Retina (tissue), 1 donor: ENCODE measurements at regions not wholly inside any gene's neighbourhood (a gene's known extent, or its start where the extent isn't known, plus 50 kb on each side); places are given as distances from the start of the nearest gene placed in this dataset.
A peak's percentile ranks its signal among the peaks of the same experiment; 100 is the strongest.

ENCODE experiments used
- DNase-seq: peaks from one replicate; pipeline ENCODE4 v3.0.0-alpha.2; 2016

- no peak for DNase-seq
These were observed 748.2 kb upstream of the ADAMTS5 start for GRCh38 chr21:27715131-27715530.

- DNase-seq, result no peak
These were observed 746.5 kb upstream of the ADAMTS5 start for GRCh38 chr21:27713154-27714109.

- DNase-seq, result no peak
These were observed 737.8 kb upstream of the ADAMTS5 start for GRCh38 chr21:27704567-27705166.

DNA sequence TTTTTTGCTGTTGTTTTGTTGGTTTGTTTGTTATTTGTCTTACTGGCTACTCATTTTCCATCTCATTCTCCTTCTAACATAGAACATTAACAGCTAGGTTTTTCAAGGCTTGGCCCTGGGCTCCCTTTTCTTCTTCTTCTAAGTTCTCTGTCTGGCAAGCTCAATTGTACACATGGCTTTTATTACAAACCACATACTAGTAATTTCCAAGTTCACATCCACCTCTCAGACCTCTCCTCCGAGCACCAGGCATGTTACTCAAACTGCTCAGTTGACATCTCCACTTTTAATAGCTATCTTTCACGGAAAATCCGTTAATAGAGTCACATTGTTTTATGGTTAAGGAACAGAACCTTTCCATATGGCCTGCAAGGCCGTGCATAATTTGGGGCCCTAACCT, 736.9 kb upstream of the ADAMTS5 start:
- DNase-seq, result no peak

GRCh38 chr21:27700974-27701614, 734.2 kb upstream of the ADAMTS5 start:
- DNase-seq, result peak; percentile 86

DNA sequence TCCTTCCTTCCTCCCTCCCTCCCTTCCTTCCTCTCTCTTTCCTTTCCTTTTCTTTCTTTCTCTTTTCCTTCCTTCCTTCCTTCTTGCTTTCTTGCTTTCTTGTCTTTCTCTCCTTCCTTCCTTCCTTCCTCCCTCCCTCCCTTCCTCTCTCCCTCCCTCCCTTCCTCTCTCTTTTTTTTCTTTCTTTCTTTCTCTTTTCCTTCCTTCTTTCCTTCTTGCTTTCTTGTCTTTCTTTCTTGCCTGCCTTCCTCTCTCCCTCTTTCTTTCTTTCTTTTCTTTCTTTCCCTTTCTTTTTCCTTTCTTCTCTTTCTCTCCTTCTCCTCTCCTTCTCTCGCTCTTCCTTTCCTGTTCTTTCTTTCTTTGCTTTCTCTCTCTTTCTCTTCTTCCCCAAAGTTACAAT, 728.4 kb upstream of the ADAMTS5 start:
- no peak for DNase-seq

DNA sequence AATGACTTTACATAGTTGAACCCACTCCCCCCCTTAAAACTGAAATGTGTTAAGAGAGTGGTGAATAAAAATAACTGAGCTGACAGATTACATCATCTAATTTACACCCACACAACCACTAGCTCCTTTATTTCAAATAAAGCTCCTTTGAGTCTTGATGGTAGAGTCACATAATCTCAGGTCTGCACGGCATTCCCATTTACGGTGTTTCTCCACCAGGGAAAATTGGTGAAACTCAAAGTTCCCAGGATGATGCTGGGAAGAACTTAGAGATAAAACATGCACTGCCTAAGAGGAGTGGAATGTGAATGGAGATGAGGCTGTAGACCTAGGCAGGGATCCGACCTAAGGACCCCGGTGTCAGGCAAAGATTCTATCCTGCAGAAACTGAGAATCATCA, 727.8 kb upstream of the ADAMTS5 start:
- no peak for DNase-seq

GRCh38 chr21:27693376-27693775, 726.5 kb upstream of the ADAMTS5 start:
- no peak for DNase-seq

- no peak for DNase-seq
These were observed 724.6 kb upstream of the ADAMTS5 start for GRCh38 chr21:27691516-27691915.

DNA sequence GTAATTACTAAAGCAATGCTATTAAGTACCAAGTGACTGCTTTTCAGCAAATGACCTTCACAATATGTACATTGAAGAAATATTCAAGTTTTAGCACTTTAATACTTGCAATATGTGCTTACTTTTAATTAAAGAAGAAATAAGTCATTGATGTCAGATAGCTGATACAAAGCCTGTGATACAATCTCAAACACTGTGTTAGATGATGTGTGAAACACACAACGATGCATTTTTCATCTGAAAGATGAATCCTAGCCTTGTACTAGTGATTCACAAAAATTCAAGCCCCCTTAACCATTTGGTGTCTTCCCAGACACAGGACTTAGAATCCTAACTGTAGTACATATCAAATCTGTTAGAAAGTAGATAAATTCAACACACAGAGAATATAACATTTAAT, 724.1 kb upstream of the ADAMTS5 start:
- DNase-seq, result no peak

DNA sequence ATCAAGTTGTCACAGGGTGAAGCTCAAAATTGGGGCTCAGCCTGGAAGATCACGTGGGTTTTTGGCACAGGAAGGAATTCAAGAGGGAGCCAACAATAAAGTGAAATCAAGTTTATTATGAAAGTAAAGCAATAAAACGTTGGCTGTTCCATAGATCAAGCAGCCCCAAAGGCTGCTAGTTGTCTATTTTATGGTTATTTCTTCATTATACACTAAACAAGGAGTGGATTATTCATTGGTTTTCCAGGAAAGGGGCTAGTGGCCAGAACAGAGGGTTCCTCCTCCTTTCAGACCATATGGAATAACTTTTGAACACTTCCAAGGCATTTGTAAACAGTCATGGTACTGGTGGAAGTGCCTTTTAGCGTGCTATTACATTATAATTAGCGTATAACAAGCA, 723.5 kb upstream of the ADAMTS5 start:
- no peak for DNase-seq

DNA sequence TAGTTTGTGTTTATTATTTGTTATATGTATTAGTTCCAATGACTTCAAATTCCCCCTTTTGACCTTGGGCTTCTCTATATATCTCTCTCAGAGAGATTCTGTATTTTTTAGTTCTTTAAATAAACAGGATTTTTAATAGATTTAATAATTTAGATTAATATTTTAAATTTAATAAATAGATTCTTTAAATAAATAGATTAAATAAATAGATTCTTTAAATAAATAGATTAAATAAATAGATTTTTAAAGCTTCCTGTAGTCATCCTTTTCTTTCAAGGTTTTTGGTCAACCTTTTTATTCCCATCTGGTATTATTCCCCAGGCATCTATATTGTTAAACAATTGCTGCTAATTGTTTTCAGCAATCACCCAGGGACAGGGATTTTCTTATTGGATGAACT, 721.9 kb upstream of the ADAMTS5 start:
- DNase-seq, result no peak

- DNase-seq, result no peak
These were observed 716.4 kb upstream of the ADAMTS5 start for GRCh38 chr21:27683292-27683691.

DNA sequence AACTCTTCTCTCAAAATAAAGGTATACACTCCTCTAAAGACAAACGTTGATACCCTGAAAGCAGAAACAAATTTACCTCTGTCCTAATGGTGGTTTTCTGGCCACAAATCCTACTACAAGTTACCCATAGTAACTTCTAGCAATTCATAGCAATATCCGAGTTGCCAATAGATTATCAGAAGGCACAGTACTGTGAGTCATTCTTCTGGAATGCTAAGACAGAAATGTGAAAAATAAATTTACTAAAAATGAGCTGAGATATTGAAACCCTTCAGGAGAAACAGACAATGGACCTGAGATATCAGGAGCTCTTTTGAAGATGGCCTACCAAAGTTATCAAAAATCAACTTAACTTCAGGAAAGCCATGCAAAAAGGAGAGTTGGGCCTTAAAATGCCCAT, 715.0 kb upstream of the ADAMTS5 start:
- DNase-seq, result no peak

DNA sequence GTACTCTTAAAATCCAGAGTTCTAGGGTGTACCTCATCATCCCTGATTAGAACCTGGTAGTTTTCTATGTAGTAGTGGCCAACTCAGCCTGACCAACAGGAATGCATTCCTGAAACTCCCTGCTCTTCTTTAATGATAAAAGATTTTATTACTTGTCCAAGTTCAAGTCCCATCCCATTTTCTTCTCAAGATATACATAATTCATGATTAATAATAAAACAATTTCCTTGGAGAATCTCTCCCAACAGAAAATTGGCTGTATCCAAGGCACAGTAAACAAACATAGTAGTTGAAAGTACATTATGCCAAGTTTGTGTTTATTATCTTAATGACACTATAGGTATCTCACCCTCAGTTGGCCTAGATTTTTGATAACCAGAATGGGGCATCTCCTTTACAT, 714.1 kb upstream of the ADAMTS5 start:
- no peak for DNase-seq

- DNase-seq, result no peak
These were observed 713.3 kb upstream of the ADAMTS5 start for GRCh38 chr21:27680181-27680580.

GRCh38 chr21:27678511-27678910, 711.6 kb upstream of the ADAMTS5 start:
- no peak for DNase-seq

GRCh38 chr21:27677546-27677945, 710.7 kb upstream of the ADAMTS5 start:
- no peak for DNase-seq

DNA sequence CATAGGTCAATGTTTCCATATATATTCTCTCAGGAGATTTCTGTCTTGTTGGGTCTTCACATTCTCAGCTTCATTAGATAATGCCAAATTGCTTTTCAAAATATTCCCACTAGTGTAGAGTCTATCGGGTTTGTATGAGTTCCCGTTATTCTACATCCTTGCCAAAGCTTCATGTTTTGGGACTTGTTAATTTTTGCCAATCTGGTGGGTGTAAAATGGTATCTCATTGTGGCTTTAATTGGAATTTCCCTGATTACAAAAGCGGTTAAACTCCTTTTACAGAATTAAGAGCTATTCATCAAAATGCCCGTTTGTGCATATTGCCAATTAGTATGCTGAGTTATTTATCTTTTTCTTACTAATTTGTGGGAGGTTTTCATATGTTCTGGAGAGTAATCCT, 708.4 kb upstream of the ADAMTS5 start:
- no peak for DNase-seq

- no peak for DNase-seq
These were observed 707.2 kb upstream of the ADAMTS5 start for GRCh38 chr21:27674041-27674615.

DNA sequence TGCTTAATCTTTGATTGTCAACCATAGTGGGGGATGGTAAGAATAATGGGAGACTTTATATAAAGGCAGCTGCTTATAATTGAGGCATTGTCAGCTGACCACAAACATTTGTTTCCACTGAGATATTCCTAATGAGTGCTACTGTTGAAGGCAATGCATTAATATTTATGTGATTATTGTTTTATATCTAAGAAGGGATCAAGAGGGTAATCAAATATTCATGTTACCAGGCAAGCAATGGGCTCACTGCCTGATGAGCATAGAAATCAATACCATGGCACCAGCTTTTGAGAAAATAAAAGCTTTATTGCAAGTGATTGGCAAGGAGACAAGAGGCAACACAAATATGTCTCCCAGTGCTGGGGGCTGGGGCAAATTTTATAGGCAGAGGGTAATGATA, 706.7 kb upstream of the ADAMTS5 start:
- no peak for DNase-seq

DNA sequence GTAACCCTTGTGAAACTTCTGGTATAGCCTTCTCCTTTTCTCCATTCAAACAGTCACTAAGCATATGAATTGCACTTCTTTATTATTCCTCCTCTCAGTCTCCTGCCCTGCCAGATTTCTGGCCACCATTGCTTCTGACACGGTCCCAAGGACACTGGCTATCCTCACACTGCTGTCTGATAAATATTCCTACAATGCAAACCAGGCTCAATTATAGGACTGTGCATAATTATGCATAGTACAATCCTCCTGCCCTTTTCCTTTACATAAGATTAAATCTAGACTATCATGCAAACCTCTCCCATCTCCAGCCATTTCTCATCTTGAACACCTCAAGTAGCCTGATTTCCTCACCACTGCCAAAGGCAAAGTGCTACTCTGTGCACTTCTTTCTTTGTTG, 704.3 kb upstream of the ADAMTS5 start:
- no peak for DNase-seq

GRCh38 chr21:27653481-27653880, 686.6 kb upstream of the ADAMTS5 start:
- DNase-seq, result no peak

GRCh38 chr21:27649762-27650161, 682.9 kb upstream of the ADAMTS5 start:
- no peak for DNase-seq
